ENCODE measurements at regions not wholly inside any gene's neighbourhood (a gene's known extent, or its start where the extent isn't known, plus 50 kb on each side); places are given as distances from the start of the nearest gene placed in this dataset.

- no peak for DNase-seq (ENCODE audit: low read depth)
- no peak for TF ChIP-seq CTCF (IDR thresholded peaks at IDR 0.05; ENCODE audit: insufficient read depth, low read length)
Observed at GRCh38 chr2:204133476-204133875, 196.9 kb downstream of the ICOS start.

GRCh38 chr2:204134421-204134820 lies 197.9 kb downstream of the ICOS start:
- H3K4me3 ChIP-seq (ENCODE audit: low read depth, low read length), result no peak overlapping the region
- TF ChIP-seq CTCF (IDR thresholded peaks at IDR 0.05; ENCODE audit: insufficient read depth, low read length), result no peak
- DNase-seq (ENCODE audit: low read depth), result no peak

More at GRCh38 chr2:204133476-204133875, 196.9 kb downstream of the ICOS start:
- no peak overlapping the region for H3K4me3 ChIP-seq (ENCODE audit: low read depth, low read length)

GRCh38 chr2:204135752-204136151 lies 199.2 kb downstream of the ICOS start:
- no peak for TF ChIP-seq CTCF (IDR thresholded peaks at IDR 0.05; ENCODE audit: insufficient read depth, low read length)
- no peak for DNase-seq (ENCODE audit: low read depth)
- H3K4me3 ChIP-seq (ENCODE audit: low read depth, low read length), result no peak overlapping the region

GRCh38 chr2:204138206-204138605 lies 201.6 kb downstream of the ICOS start:
- DNase-seq (ENCODE audit: low read depth), result no peak
- TF ChIP-seq CTCF (IDR thresholded peaks at IDR 0.05; ENCODE audit: insufficient read depth, low read length), result no peak
- no peak overlapping the region for H3K4me3 ChIP-seq (ENCODE audit: low read depth, low read length)

GRCh38 chr2:204140246-204140645 lies 203.7 kb downstream of the ICOS start:
- no peak overlapping the region for H3K4me3 ChIP-seq (ENCODE audit: low read depth, low read length)
- no peak for DNase-seq (ENCODE audit: low read depth)
- no peak for TF ChIP-seq CTCF (IDR thresholded peaks at IDR 0.05; ENCODE audit: insufficient read depth, low read length)

GRCh38 chr2:204143216-204144014 lies 206.9 kb downstream of the ICOS start:
- no peak for DNase-seq (ENCODE audit: low read depth)
- no peak for TF ChIP-seq CTCF (IDR thresholded peaks at IDR 0.05; ENCODE audit: insufficient read depth, low read length)
- H3K4me3 ChIP-seq (ENCODE audit: low read depth, low read length), result no peak overlapping the region

GRCh38 chr2:204144492-204144891 lies 207.9 kb downstream of the ICOS start:
- H3K4me3 ChIP-seq (ENCODE audit: low read depth, low read length), result no peak overlapping the region
- DNase-seq (ENCODE audit: low read depth), result no peak
- TF ChIP-seq CTCF (IDR thresholded peaks at IDR 0.05; ENCODE audit: insufficient read depth, low read length), result no peak

All from fibroblast of the aortic adventitia (primary cell).